ENCODE measurements at regions not wholly inside any gene's neighbourhood (a gene's known extent, or its start where the extent isn't known, plus 50 kb on each side); places are given as distances from the start of the nearest gene placed in this dataset.

DNA sequence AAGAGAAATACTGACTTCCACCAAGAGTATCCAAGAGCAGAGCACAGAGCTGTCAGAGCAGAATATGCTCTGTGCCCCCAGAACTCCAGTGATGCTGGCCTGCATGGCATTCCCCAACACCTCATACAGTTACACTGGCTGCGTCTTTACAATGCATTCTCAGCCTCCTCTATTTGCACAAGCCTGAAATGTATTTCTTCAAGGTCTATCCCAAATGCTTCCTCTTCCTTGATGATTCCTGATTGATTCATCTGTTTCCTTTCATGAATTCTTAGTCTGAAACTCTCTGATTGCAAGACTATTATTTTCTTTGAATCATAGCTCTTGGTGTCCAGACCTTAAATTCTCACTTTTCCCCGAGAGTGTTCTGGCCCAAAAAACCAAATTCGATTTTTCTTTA, 664.7 kb downstream of the MECOM start:
- intact Hi-C loops (cut with DNase I): no loop called here
- no peaks in the 10 kb centered on the region for H3K27me3 ChIP-seq
- H3K27ac ChIP-seq: no peak overlapping the region
- WGBS (ENCODE audit: insufficient coverage, low coverage, low lambda C conversion rate, missing lambda C conversion rate): 69% methylated on average over 3 of the region's 3 CpGs
- no peaks in the 10 kb centered on the region for H3K4me1 ChIP-seq
- no peak for DNase-seq
- no peak overlapping the region for H3K4me3 ChIP-seq
- TF ChIP-seq CTCF (IDR thresholded peaks at IDR 0.05) (no peak), POLR2A (IDR thresholded peaks at IDR 0.05) (no peak)
- H3K36me3 ChIP-seq: no peaks in the 10 kb centered on the region
- no peak for ATAC-seq
- no peaks in the 10 kb centered on the region for H3K9me3 ChIP-seq

- Histone ChIP-seq H3K27me3 (no peaks in the 10 kb centered on the region), H3K4me3 (no peak overlapping the region), H3K36me3 (no peaks in the 10 kb centered on the region), H3K4me1 (no peaks in the 10 kb centered on the region), H3K27ac (no peak overlapping the region), H3K9me3 (no peaks in the 10 kb centered on the region)
- DNase-seq (no peak), ATAC-seq (no peak)
- intact Hi-C loops (cut with DNase I): no loop called here
- no peak for TF ChIP-seq CTCF (IDR thresholded peaks at IDR 0.05)
- no peak for TF ChIP-seq POLR2A (IDR thresholded peaks at IDR 0.05)
These were observed 666.0 kb downstream of the MECOM start for GRCh38 chr3:168997488-168997887.

DNA sequence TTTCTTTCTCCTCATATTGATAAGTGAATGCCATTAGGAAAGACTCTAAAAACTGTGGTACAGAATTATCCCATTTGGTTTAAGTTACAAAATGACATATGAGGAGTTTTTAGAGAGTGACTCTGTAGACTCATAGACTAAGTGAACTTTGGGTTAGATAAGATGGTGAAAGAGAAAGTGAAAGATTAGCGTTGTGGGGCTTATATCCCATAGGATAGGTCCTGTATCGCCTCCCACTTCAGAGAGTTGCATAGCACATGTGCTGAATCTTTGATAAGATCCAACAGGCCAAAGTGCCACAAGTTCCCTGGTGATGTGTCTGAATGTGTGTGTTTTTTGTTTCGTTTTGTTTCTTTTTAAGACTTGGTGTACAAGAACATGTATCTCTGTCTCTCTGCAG, 666.9 kb downstream of the MECOM start:
- DNase-seq (no peak), ATAC-seq (no peak)
- Histone ChIP-seq H3K9me3 (no peaks in the 10 kb centered on the region), H3K4me1 (no peaks in the 10 kb centered on the region), H3K36me3 (no peaks in the 10 kb centered on the region), H3K27ac (no peak overlapping the region), H3K4me3 (no peak overlapping the region), H3K27me3 (no peaks in the 10 kb centered on the region)
- intact Hi-C loops (cut with DNase I): no loop called here
- 61% methylated on average over 3 of the region's 3 CpGs for WGBS (ENCODE audit: insufficient coverage, low coverage, low lambda C conversion rate, missing lambda C conversion rate)
- TF ChIP-seq CTCF (IDR thresholded peaks at IDR 0.05): no peak
- TF ChIP-seq POLR2A (IDR thresholded peaks at IDR 0.05): no peak

DNA sequence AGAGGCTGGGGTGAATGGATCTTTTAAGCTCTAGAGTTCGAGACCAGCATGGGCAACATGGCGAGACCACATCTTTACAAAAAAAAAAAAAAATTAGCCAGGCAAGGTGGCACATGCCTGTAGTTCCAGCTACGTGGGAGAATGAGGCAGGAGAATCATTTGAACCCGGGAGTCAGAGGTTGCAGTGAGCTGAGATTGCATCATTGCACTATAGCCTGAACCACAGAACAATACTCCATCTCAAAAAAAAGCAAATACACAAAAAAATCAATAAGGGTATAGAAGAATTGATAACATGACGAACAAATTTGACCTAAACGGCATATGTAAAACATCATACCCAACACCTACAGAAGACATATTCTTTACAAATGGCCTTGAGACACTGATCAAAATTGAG, 668.4 kb downstream of the MECOM start:
- Histone ChIP-seq H3K4me3 (no peak overlapping the region), H3K27ac (no peak overlapping the region), H3K36me3 (no peaks in the 10 kb centered on the region), H3K27me3 (no peaks in the 10 kb centered on the region), H3K9me3 (no peaks in the 10 kb centered on the region), H3K4me1 (no peaks in the 10 kb centered on the region)
- ATAC-seq (no peak), DNase-seq (no peak)
- no peak for TF ChIP-seq CTCF (IDR thresholded peaks at IDR 0.05)
- no peak for TF ChIP-seq POLR2A (IDR thresholded peaks at IDR 0.05)
- intact Hi-C loops (cut with DNase I): no loop called here
- WGBS (ENCODE audit: insufficient coverage, low coverage, low lambda C conversion rate, missing lambda C conversion rate): 41% methylated on average over 6 of the region's 6 CpGs

GRCh38 chr3:168991803-168992202, 671.7 kb downstream of the MECOM start:
- intact Hi-C loops (cut with DNase I): no loop called here
- H3K9me3 ChIP-seq: no peaks in the 10 kb centered on the region
- no peaks in the 10 kb centered on the region for H3K27me3 ChIP-seq
- no peak overlapping the region for H3K27ac ChIP-seq
- no peak overlapping the region for H3K4me3 ChIP-seq
- no peaks in the 10 kb centered on the region for H3K36me3 ChIP-seq
- no peak for DNase-seq
- H3K4me1 ChIP-seq: no peaks in the 10 kb centered on the region
- TF ChIP-seq POLR2A (IDR thresholded peaks at IDR 0.05) (no peak), CTCF (IDR thresholded peaks at IDR 0.05) (no peak)
- no peak for ATAC-seq

All from right lobe of liver (tissue), 6 donors.